Tongue (tissue), 1 donor: ENCODE measurements at regions not wholly inside any gene's neighbourhood (a gene's known extent, or its start where the extent isn't known, plus 50 kb on each side); places are given as distances from the start of the nearest gene placed in this dataset.
"Not testable (repeated sequence)": the region's sequence is repeated elsewhere in the genome, so short reads cannot be mapped to it uniquely, and the experiment has no call there.

Experiments
- DNase-seq: peaks from one replicate; pipeline ENCODE4 v3.0.0-alpha.2; 2015

DNA sequence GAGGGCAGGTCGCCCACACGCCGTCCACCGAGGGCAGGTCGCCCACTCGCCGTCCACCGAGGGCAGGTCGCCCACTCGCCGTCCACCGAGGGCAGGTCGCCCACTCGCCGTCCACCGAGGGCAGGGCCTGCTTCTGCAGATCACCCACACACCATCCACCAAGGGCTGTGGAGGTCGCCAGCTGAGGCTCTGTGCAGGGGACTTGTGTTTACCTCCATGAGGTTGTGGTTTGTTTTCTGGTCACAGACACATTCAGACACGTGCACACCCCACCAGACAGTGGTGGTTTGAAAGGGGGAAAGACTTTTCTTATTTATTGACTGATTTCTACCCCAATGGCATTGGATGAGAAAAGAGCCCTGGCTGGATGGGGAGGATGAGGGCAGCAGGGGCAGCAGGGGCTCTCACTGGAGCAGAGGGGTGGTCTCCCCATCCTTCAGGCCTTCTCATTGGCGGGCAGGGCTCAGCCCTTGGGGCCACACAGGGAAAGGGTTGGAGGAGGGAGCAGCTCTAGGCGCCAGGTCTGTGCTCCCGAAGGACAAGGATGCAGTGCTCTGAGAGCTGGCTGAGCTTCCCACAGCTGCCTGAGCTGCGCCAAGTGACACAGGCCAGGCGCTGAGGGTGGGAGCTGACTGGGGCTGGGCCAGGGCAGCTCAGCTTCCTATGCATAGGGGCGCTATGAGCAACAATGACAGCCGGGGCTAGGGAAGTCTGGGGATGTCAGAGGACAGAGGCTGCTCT is 252.6 kb upstream of the B3GAT1 start:
- DNase-seq, result no peak

DNA sequence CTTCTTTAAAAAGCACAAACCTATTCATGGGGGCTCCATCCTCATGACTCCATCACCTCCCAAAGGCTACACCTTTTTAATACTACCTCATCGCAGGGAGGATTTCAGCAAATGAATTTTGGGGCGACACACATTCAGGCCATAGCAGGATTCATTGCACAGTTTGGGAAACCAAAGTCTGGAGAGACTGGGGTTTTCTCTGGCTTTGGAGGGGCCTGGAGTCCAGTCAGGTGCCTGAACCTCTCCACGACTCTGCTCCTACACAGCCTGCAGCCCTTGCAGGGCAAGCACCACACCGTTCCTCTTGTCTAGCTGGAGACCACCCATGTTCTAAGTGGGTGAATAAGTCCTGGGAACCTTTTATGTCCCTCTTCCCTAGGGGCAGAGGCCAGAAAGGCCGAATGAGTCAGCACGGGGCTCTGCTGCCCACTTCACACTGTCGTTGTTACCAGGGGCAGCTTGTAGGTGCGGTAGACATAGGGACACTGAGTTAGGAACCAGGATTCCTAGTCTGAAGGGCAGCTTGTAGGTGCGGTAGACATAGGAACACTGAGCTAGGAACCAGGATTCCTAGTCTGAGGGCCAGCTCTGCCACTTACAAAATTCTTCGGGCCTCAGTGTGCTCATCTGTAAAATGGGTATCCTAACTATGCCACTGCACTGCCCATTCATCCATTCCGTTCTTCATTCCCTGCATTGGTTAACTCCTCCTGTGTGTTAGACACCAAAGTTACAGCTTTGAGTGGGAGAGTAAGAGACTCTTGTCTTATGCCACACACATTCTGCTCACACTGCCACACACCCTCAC is 251.7 kb upstream of the B3GAT1 start:
- no peak for DNase-seq

DNA sequence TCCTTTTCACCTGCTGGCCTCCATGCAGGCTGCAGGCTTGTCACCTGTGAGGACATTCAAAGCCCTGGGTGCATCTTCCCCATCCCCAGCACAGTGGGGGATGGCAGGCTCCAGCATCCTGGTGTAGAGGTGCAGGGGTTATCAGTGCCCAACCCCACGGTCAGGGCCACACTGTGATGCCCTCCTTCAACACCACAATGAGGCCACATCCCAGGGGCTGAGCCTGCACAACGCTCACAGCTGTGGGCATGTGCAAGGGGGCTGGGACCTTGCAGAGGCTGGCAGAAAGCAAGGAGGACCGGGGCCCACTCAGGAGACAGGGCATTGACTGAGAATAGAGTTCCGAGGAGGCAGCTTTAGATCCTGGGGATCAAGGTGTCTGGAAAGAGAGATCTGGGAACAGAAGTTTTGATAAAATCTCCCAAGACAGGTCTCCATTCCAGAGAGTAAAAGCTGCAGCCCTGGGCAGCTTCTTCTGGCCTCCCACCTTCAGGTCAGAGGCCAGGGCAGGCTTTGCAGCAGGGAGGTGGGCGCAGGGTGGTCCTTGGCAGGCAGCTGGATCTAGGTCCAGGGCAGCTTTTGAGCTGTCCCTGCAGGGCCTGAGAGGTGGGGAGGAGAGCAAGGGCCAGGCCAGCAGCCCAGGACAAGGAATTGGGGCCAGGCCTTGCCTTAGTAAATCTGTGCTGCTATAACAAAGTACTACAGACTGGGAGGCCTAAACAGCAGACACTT is 250.8 kb upstream of the B3GAT1 start:
- DNase-seq, result no peak

DNA sequence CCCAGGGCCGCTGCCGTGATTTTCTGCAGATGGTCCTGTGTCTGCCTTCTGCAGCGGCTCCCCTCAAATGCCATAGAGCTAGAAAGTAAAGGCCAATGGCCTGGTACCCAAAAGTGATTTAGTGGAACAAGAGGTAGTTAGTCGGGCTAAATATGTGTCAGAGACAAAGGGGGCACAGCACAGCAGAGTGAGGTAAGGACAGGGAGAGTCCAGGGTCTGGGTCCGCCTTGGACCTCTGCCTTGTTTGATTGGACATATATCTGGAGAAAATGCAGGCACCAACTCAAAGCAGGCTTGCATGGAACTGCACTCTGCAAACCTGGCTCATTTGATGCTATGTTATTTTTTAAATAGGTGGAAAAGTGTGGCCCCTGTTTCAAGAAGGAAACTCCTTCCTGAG is 249.6 kb upstream of the B3GAT1 start:
- no peak for DNase-seq

DNA sequence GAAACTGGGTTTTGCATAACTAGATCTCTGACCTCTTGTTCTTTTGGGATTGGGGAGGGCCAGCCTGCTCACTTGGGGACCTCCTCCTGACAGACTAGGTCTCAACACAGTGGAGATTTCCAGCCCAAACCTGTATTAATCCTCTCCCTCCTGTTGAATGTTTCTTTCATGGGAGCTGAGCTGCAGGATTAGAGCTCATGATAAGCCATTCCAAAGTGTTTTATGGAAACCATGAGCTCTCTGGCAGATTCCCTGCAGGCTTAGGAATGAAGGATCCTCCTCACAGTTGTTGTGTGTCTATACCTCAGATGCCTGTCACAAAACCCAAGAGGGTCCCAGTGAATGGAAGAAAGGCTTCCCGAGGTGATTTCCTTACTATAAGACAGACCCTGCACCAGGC is 248.4 kb upstream of the B3GAT1 start:
- no peak for DNase-seq

DNA sequence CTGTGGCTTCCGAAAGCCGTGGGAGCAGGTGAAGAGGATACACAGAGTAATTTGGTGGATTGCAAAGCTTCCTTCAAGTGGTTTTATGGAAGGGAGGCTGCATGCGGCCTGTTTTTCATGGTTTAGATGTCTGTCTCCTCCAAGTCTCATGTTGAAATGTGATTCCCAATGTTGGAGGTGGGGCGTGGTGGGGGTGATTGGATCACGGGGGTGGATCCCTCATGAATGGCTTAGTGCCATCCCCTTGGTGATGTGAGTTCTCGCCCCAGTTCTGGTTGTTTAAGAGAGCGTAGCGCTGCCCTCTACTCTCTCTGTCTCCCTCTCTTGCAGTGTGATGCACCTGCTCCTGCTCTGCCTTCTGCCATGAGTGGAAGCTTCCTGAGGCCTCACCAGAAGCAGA is 247.8 kb upstream of the B3GAT1 start:
- DNase-seq, result no peak

DNA sequence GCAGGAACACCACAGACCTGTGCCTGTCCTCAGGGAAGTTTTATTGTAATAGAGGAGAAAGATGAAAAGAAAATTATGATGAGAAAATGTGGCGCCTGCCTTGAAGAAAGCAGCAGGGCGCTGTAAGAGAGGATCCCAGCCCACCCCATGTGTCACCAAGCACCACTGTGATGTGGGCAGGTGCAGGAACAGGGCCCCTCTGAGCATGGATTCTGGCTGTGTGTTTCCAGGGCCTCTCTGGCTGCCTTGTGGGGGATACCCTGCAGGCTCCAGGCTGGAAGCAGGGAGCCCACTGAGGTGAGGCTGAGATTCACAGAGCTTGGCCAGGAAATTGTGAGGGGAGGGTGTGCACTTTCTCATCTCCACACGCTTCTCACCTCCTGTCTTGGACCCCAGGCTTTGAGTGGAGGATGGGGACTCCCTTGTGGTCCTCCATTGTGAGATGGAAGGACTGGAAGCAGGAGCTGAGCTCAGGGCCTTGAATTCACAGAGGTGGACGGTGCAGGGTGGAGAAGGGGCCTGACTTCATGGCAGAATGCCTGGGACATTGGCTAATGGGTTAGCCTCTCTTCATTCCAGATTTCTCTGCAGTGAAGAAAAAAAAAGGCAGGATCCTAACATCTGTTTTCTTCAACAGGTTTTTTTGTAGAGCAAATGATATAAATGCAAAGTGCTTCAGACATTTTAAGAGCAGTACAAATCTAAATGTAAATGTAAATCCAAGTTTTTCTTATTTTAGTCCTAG is 246.6 kb upstream of the B3GAT1 start:
- peak; percentile 33 for DNase-seq

DNA sequence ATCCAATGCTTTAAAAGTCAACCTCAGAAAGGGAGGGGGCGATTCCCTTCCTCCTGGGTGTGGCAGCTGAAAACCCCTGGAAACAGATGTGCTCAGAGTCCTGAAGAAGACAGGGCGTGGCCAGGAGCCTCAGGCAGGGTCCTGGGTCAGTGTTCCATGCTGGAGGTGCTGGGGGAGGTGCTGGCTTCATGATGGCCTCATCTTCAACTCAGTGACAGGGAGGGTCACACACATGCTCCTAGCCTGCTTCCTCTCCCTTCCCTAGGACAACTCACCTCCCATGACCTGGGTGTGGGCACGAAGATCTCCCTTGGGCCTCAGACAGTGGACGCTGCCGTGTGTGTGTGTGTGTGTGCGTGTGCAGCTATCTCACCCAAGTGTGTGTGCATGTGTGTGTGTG is 245.6 kb upstream of the B3GAT1 start:
- no peak for DNase-seq

DNA sequence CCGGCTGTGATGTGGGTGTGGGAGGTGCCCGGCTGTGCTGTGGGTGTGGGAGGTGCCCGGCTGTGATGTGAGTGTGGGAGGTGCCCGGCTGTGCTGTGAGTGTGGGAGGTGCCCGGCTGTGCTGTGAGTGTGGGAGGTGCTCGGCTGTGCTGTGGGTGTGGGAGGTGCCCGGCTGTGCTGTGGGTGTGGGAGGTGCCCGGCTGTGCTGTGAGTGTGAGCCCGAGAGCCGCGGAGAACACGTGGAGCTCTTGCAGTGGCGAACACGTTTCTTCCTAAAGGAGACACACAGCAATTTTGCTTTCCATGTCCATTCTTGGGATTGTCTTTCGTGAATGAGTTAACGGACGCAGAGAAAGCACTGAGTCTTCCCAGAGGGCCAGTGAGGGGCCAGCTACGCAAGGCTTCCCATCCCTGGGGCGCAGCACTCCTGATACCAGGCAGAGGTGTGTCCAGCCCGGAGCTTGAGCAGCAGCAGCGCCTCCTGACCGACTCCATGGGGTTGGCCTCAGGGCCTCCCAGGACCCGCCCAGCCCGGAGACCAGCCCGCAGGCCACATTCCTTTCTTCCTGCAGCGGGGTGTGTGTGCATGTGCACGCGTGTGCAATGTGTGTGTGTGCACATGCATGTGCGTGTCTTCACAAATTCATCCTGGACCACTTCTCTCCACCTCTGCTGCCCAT is 245.0 kb upstream of the B3GAT1 start:
- no peak for DNase-seq

DNA sequence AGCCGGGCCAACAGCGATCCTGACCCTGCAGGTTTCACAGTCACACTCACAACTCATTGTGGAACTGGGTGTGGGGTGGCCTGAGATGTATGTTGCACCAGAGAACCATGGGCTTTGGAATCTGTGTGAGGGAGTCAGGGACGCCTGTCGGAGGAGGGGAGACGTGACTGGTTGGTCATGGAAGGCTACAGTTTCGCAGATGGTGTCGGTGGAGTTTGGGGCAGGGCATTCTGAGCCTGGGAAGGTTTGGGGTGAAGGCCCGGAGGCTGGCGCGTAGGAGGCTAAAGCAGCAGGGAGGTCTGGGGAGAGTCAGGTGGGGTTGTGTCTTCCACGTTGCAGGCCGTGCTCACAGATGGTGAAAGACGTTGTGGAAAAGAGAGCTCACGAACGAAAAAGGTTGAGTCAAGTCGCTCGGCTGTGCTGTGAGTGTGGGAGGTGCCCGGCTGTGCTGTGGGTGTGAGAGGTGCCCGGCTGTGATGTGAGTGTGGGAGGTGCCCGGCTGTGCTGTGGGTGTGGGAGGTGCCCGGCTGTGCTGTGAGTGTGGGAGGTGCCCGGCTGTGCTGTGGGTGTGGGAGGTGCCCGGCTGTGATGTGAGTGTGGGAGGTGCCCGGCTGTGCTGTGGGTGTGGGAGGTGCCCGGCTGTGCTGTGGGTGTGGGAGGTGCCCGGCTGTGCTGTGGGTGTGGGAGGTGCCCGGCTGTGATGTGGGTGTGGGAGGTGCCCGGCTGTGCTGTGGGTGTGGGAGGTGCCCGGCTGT is 244.2 kb upstream of the B3GAT1 start:
- not testable (repeated sequence) for DNase-seq

DNA sequence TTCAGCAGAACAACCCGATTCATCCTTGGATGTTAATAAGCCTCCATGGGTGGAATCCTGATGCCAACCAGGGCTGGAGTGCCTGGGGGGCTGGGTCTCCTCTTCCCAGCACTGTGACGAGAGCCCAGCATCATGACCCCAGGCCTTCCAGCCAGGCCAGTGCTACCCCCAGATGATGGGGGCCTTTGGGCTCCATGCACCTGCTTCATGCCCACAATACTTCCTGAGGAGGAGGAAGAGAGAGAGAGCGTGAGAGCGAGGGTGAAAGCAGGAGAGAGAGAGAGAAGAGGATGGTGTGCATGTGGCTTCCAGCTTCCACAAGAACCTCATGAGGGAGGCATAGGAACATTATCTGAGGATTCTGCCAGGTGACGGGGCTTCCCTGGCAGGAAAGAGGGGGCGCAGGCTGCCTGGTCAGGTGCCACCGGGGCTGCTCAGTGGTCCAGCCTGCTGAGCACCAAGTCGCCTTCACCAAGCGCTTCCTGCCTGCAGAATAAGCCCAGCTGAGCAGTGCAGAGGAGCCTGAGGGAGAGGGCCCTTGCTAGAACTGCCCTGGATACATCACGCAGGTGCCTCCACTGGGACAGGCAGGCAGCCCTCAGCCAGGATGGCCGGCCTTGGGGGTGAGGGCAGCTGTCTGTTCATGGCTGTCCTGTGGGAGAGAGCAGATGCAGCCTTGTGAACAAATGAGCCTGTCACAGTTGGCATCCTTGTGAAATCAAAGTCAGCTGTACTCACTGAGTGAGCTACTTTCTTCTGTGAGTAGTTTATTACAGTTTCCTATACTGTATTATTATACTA is 243.3 kb upstream of the B3GAT1 start:
- DNase-seq, result peak; percentile 52

DNA sequence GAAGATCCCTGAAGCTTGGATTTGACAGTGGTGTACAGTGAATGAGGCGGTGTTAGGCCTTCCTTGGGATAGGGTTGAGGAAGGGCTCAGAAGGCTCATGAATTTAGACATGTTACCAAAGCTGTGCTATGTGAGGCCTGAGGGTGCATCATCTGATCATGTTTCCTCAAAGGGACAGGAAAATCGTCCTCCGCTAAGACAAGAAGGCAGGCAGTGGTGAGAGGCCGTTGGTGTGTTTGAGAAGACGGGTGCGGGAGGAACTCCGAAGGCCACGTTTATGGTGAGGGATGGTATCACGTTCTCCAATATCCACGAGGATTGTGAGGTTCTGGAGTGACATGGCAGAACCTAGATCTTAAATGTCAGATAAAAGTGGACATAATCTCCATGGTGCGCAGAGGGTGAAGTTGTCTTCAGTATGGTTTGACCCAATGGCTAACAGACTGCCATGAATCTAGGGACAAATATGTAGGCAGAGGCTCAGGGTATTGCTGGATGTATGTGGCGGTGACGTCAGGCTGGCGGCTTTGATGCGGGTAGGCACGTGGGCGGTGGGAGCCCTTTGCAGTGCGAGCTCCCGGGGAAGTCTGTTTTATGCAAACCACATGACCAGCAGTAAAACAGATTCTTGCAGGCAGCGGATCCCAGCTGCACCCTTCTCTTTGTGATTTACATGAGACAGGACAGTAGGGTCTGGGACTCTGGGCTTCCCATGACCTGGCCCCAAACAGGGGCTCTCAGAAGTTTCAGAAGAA is 242.3 kb upstream of the B3GAT1 start:
- no peak for DNase-seq

DNA sequence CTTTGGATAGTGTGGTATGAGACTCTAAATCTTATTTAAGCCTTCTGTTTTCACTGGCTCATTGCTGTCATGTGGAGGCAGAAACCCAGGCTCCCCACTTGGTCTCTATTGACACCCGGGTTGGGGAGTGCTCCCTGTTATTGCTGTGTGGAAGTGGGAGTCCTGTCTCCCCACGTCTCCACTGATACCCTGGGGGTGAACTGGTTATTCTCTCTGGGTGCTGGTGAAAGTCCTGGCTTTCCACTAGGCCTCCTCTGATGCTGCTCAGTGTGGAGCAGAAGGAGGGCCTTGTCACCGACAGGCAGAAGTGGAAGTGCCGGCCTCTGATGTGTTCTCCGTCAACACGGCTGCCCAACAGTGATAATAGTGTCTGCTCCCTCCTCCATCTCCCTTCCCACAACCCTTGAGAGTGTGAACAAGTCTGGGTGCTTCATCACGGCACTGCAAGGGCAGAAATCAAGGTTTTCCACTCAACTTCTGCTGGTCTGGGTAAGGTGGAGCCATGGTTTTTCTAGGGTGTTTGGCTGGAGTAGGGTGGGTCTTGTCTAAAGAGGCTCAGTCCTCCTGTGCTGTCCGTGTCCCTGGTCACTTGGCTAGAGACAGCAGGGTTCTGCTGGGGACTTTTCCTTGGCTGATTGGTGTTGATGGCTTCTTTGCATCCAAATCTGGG is 240.7 kb upstream of the B3GAT1 start:
- no peak for DNase-seq

DNA sequence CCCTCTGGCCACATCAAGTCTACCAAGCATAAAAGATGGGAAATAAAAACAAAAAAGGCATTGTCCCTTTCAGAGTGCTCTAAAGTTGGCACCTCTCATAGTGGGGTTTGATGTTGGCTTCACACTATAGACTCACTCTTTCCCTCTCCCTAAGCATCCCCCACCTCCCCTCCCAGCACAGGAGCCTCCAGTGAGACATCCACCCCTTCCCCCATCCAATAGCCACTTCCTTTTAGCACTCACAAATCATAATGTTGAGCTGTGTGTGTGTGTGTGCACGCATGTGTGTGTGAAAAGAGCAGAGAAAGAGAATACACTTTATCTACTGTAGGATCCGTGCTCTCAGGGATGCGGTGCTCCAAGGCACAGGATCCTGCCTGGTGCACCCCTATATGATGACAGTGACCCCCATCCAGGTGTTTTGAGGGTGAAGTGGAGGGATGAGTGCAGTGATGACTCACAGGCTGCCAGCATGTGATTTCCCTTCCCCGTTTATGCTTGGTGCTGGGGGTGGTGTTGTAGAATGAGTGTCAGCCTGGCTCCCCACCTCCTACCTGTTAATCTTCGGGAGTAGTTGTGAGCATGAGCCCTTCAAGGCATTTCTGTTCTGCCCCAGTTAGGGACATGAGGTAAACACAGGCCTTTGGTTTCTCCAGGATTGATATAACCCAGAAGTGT is 235.2 kb upstream of the B3GAT1 start:
- DNase-seq, result no peak

DNA sequence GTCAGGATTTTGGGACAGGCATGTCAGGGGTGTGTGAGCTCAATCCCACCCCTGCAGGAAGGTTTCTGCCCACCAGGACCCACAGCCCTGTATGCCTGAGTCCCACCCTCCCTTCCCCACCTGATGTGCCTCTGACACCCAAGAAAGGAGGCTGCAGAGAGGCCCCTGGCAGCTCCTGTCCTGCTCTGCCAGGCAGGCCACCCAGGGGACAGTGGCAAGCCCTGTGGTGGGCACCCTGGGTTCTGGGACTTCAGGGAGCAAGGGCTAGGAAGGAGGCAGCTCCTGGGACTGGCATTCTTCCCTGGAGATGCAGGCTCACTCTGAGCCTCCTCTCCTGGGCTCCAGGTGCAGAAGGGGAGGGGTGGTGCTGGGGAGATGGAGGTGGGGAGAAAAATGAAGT is 234.5 kb upstream of the B3GAT1 start:
- DNase-seq, result no peak

DNA sequence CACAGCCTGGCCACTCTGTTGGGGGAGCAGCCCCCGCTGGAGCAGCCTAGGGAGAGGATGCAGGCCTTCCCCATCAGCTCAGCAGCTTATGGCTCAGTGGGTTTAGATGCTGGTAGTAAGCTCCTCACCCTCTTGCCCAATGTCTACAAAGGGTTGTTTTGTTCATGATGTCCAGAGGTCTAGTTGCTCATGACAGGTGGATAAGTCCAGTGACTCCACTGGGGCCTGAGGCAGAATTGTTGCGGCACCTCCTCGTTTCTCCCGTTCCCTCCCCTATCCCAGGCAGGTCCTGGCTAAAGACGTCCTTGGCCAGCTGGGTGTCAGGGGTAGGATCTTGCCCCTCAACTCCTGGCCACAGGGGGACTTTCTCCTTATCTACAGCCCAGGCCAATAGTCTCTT is 233.5 kb upstream of the B3GAT1 start:
- DNase-seq, result no peak

DNA sequence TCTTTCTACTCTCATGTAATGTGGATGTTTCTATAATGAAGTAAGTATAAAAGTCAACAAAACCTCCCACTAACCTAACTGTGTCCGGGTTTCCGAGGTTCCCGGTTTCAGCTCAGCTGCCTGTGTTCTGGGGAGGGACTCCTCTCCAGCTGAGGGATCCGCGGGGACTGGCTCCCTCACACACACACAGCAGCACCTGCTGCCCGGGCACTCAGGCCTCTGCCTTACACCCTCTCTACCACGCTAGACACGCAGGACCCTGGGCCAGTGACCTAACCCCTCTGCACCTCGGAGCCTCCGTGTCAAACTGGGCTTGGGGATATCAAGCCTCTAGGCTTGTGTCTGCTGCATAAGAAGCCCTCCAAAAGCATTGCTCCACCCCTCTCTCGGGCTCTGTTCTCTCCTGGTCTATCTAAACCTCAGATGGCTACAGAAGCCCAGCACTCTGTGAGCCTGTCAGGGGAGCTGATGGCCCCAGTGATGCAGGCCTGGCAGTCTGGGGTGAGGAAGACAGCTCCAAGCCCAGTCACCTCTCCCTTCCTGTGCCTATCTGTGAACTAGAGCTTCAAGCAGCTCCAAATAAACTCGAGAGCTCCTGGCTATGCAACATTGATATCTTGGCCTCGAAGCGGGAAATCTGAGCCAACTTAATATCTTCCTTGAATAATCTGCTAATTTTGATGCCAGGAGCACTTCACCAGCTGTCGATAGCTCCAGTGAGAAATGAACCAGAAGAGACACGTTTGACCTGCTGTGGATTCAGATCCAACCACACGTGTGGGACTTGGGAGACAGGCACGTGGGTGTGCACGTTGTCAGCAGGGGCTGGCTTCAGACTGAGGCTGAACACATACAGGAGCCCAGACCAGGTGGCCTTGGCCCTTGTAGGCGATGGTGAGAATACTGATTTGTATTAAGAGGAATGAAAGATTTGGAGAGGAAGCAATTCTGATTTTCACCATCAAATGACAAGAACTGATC is 232.7 kb upstream of the B3GAT1 start:
- DNase-seq, result peak; percentile 72
